ENCODE measurements at regions not wholly inside any gene's neighbourhood (a gene's known extent, or its start where the extent isn't known, plus 50 kb on each side); places are given as distances from the start of the nearest gene placed in this dataset.

GRCh38 chr5:173817561-173817960 lies 70.6 kb upstream of the CPEB4 start:
- Mint-ChIP-seq H3K27ac (no peak overlapping the region), H3K36me3 (ENCODE audit: low read depth) (no peaks in the 10 kb centered on the region), H3K27me3 (peaks cover 6% of the 10 kb centered on the region), H3K4me1 (ENCODE audit: low read depth) (peaks cover 5% of the 10 kb centered on the region), H3K4me3 (no peak overlapping the region), H3K9me3 (no peaks in the 10 kb centered on the region)
- intact Hi-C loops (cut with DNase I, micrococcal nuclease), result no loop called here
- TF ChIP-seq CTCF (IDR thresholded peaks at IDR 0.05), result no peak
- peaks cover 0 to 6% of the 10 kb centered on the region in 2 experiments for H3K9me3 ChIP-seq (ENCODE audit: control insufficient read depth in 1 of 2, insufficient read depth in 1 of 2, low read length in 2 of 2)
- DNase-seq (no peak), ATAC-seq (ENCODE audit: poor library complexity) (no peak)
- H3K27ac ChIP-seq (ENCODE audit: low read depth in 1 of 2, low read length in 2 of 2), result no peak overlapping the region
- no peaks in the 10 kb centered on the region for H3K27me3 ChIP-seq (ENCODE audit: control insufficient read depth in 1 of 2, insufficient read depth in 2 of 2, low read length in 2 of 2)
- CTCF ChIA-PET, result no interaction called here
- POLR2A ChIA-PET, result no interaction called here
- H3K4me3 ChIP-seq (ENCODE audit: low read length), result no peak overlapping the region
- H3K36me3 ChIP-seq (ENCODE audit: insufficient read depth, low read length), result no peaks in the 10 kb centered on the region
- peaks cover 4% of the 10 kb centered on the region for H3K4me1 ChIP-seq (ENCODE audit: insufficient read depth, low read length)

- peaks cover 4% of the 10 kb centered on the region for H3K4me1 ChIP-seq (ENCODE audit: insufficient read depth, low read length)
- ATAC-seq (ENCODE audit: poor library complexity) (no peak), DNase-seq (no peak)
- H3K9me3 ChIP-seq (ENCODE audit: control insufficient read depth in 1 of 2, insufficient read depth in 1 of 2, low read length in 2 of 2), result peaks cover 0 to 6% of the 10 kb centered on the region in 2 experiments
- intact Hi-C loops (cut with DNase I, micrococcal nuclease), result no loop called here
- ChIA-PET POLR2A (no interaction called here), CTCF (no interaction called here)
- H3K4me3 ChIP-seq (ENCODE audit: low read length), result no peak overlapping the region
- H3K27ac ChIP-seq (ENCODE audit: low read depth in 1 of 2, low read length in 2 of 2), result no peak overlapping the region
- no peaks in the 10 kb centered on the region for H3K36me3 ChIP-seq (ENCODE audit: insufficient read depth, low read length)
- H3K27me3 Mint-ChIP-seq, result peaks cover 6% of the 10 kb centered on the region
- peaks cover 5% of the 10 kb centered on the region for H3K4me1 Mint-ChIP-seq (ENCODE audit: low read depth)
- H3K9me3 Mint-ChIP-seq, result no peaks in the 10 kb centered on the region
- no peak overlapping the region for H3K27ac Mint-ChIP-seq
- no peaks in the 10 kb centered on the region for H3K36me3 Mint-ChIP-seq (ENCODE audit: low read depth)
- no peaks in the 10 kb centered on the region for H3K27me3 ChIP-seq (ENCODE audit: control insufficient read depth in 1 of 2, insufficient read depth in 2 of 2, low read length in 2 of 2)
- TF ChIP-seq CTCF (IDR thresholded peaks at IDR 0.05), result no peak
- H3K4me3 Mint-ChIP-seq, result no peak overlapping the region
Measured at GRCh38 chr5:173819521-173819920, 68.6 kb upstream of the CPEB4 start.

- no peaks in the 10 kb centered on the region for H3K27me3 Mint-ChIP-seq
- ChIA-PET CTCF (no interaction called here), POLR2A (no interaction called here)
- Histone ChIP-seq H3K27me3 (ENCODE audit: control insufficient read depth in 1 of 2, insufficient read depth in 2 of 2, low read length in 2 of 2) (no peaks in the 10 kb centered on the region), H3K27ac (ENCODE audit: low read depth in 1 of 2, low read length in 2 of 2) (no peak overlapping the region), H3K4me3 (ENCODE audit: low read length) (no peak overlapping the region), H3K4me1 (ENCODE audit: insufficient read depth, low read length) (peaks cover 4% of the 10 kb centered on the region), H3K36me3 (ENCODE audit: insufficient read depth, low read length) (no peaks in the 10 kb centered on the region), H3K9me3 (ENCODE audit: control insufficient read depth in 1 of 2, insufficient read depth in 1 of 2, low read length in 2 of 2) (peaks cover 0 to 6% of the 10 kb centered on the region in 2 experiments)
- DNase-seq (no peak), ATAC-seq (ENCODE audit: poor library complexity) (no peak)
- no peak overlapping the region for H3K4me3 Mint-ChIP-seq
- no peak overlapping the region for H3K27ac Mint-ChIP-seq
- intact Hi-C loops (cut with DNase I, micrococcal nuclease), result no loop called here
- TF ChIP-seq CTCF (IDR thresholded peaks at IDR 0.05), result no peak
- peaks cover 4% of the 10 kb centered on the region for H3K9me3 Mint-ChIP-seq
- H3K4me1 Mint-ChIP-seq (ENCODE audit: low read depth), result peaks cover 5% of the 10 kb centered on the region
- H3K36me3 Mint-ChIP-seq (ENCODE audit: low read depth), result no peaks in the 10 kb centered on the region
Measured at GRCh38 chr5:173823274-173823644, 64.9 kb upstream of the CPEB4 start.

Data from CD4-positive, alpha-beta T cell (primary cell).